Skin epidermis (tissue), 12 donors: ENCODE measurements at regions not wholly inside any gene's neighbourhood (a gene's known extent, or its start where the extent isn't known, plus 50 kb on each side); places are given as distances from the start of the nearest gene placed in this dataset.

ENCODE experiments used
- H3K27ac ChIP-seq, 21 experiments: fragments of 200-600 bp; sonication (generic) in 11 of 21; one replicate each; pipeline ENCODE4 v1.5.0; 2020; ENCODE audit warnings: mild to moderate bottlenecking in 3 of 21, inconsistent platforms in 2 of 21, moderate library complexity in 2 of 21
- H3K4me3 ChIP-seq, 7 experiments: fragments of 200-600 bp; sonication (generic) in 2 of 7; one replicate each; pipeline ENCODE4 v1.5.0; 2020; ENCODE audit warnings: inconsistent platforms in 2 of 7, mild to moderate bottlenecking in 2 of 7, moderate library complexity in 1 of 7

- H3K4me3 ChIP-seq, result no peak overlapping the region
- no peak overlapping the region for H3K27ac ChIP-seq
Observed at GRCh38 chr11:42521994-42522393, 789.8 kb upstream of the API5 start.

- Histone ChIP-seq H3K4me3 (no peak overlapping the region), H3K27ac (no peak overlapping the region)
Observed at GRCh38 chr11:42524534-42525227, 787.1 kb upstream of the API5 start.

GRCh38 chr11:42526426-42526825, 785.4 kb upstream of the API5 start:
- Histone ChIP-seq H3K4me3 (no peak overlapping the region), H3K27ac (no peak overlapping the region)

DNA sequence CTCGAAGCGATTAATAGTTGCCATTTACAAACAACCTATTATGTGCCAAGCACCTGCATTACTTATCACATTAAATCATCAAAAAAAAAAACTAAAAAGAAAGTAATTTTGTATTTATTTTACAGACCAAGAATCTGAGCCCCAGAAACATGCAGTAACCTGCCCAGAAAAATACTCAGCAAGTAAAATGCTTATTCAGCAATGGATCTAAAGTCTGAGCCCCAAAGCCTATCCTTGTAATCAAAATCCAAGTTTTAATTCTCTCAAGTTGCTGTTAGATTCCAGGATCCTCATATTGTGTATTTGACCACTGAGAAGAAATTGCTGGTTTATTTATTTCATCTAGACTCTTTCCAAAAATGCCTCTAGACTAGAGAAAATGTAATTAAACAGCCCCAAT, 783.3 kb upstream of the API5 start:
- H3K4me3 ChIP-seq, result no peak overlapping the region
- H3K27ac ChIP-seq, result no peak overlapping the region

DNA sequence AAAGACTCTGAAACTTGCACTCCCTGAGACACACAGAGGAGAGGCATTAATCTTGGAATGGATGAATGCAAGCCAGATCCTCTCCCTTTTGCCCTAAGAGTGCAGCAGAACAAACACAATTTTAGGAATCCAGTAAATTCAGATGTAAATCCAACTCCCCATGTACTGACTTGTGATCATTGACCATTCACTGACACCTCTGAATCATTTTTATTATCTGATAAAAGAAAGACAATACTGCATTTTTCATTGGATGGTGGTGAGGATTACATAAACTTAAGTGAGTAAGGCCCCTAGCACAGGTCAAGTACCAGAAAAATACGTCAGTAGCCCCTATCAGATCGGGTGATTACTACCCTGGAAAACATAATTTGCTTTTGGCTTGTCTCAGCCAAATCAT, 782.9 kb upstream of the API5 start:
- Histone ChIP-seq H3K4me3 (no peak overlapping the region), H3K27ac (no peak overlapping the region)

DNA sequence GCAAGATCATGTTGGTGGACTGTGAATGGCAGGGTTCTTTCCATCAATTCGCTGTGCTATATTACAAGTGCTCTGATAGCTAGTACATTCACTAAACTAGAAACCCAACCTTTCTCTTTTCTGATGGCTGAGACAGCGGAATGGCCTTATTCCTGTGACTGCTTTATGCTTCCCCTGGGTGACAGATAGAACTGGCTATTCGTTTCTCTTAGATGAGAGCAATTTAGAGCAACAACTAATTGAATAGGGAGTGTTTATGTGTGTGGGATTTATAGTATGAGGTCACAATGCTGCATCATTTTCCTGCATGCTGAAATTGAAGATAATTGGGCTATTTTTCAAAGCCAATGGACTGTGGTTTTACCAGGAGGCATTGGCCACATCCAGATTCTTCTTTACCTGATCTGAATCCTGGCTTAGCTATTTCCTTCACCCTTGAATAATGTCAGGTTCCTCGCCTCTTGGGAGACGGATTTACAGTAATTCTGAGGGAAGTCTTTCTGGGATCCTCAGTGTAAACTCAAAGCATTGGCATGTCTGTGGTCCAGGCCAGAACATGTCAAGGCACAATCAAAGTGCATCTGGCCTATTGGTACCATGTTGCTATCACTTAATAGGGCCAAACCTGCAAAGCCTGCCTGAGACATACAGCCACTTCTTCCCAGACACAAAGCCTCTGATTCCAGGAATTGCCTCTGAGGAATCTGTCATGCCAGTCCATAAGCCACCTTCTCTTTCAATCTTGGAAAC, 775.0 kb upstream of the API5 start:
- Histone ChIP-seq H3K4me3 (no peak overlapping the region), H3K27ac (no peak overlapping the region)

DNA sequence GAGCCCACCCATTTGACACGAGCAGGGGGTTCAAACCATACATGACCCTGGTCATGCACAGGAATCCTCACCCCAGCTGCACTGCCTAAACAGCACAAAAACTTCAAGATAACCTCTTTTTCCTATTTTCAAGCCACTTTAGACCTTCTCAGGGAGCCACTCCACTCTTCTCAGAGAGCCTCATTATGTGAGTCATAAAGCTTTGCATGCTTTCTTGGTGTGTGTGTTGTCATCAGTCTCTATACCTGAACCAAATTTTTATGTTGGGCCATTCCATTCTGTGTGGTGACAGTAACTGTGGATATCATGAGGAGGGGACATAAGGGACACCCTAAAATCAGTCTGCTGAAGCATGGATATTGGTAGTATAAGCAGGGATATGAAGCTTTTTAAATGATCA, 769.5 kb upstream of the API5 start:
- no peak overlapping the region for H3K27ac ChIP-seq
- H3K4me3 ChIP-seq, result no peak overlapping the region

DNA sequence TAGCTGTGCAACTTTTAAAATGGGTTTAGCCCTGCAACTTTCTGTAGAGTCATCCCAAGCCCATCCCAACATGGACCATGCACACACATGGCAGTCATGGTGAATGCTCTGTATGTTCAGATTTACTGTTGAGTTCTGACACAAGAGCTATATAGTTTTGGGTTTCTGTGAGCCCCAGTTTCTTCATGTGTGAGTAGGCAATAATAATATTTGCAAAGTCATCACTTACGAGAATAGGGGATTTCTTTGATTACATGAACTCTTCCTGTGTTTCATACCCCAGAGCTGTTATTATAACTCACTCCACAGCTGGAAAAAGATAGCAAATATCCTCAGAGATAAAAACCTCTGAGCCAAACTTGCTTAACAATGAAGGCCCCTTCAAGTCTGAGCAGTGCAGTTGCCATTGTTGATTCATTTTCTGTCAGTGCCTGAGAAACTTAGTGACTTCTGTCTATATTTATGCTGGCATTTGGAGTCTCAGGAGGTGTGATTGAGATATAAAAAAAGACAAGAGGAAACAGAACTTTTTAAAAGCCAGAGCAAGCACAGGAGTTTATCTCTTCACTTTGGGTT, 767.9 kb upstream of the API5 start:
- H3K27ac ChIP-seq, result no peak overlapping the region

GRCh38 chr11:42544726-42545125, 767.1 kb upstream of the API5 start:
- peak overlapping the region in 1 of 21 experiments; percentile 30 for H3K27ac ChIP-seq
- no peak overlapping the region for H3K4me3 ChIP-seq

More for the DNA sequence above, 767.9 kb upstream of the API5 start:
- no peak overlapping the region for H3K4me3 ChIP-seq

DNA sequence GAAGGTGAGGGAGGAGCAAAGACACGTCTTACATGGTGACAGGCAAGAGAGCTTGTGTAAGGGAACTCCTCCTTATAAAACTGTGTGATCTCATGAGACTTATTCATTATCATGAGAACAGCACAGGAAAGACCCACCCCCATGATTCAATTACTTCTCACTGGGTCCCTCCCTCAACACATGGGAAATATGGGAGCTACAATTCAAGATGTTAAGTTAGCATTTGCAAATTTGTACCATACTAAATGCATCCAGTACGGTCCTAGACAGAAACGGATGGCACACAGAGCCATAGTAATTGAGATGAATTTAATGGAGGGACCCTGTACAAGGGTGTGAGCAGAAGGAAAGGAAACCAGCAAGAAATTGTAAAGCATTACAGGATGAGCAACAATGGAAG, 765.8 kb upstream of the API5 start:
- H3K4me3 ChIP-seq, result no peak overlapping the region
- H3K27ac ChIP-seq, result no peak overlapping the region

DNA sequence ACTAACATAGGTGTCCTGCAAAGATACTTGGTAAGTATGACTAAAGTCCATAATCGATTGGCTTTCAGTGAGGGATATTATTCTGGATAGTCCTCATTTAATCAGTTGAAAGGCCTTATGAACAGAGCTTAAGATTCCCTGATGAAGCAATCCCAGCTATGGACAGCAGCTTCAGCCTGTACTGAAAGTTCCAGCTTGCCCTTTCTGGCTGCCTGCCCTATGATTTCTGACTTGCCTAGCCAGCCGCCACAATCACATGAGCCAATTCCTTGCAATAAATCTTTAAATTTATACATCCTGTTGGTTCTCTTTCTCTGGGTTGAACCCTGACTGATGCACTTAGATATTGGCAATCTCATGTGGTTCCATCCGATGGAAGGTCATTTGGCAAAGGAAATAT, 759.0 kb upstream of the API5 start:
- Histone ChIP-seq H3K4me3 (no peak overlapping the region), H3K27ac (no peak overlapping the region)

DNA sequence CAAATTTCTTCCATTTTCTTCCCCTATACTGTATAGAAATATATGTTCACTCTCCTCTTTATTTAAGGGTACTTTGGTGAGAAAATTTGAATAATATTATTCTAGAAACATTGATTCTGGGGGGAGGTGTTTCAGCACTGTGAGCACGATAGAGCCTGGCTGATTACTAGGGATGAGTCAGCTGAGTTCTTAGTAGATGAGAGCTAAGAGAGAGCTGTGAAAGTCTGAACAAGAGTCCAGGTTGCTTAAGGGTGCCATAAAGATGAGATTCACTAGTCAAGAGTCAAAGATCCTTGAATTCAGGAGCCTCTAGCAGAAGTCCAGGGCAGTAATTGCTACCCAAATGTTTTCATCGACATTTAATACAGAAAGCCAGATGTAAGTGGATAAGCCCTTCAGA, 756.6 kb upstream of the API5 start:
- no peak overlapping the region for H3K27ac ChIP-seq
- H3K4me3 ChIP-seq, result no peak overlapping the region

DNA sequence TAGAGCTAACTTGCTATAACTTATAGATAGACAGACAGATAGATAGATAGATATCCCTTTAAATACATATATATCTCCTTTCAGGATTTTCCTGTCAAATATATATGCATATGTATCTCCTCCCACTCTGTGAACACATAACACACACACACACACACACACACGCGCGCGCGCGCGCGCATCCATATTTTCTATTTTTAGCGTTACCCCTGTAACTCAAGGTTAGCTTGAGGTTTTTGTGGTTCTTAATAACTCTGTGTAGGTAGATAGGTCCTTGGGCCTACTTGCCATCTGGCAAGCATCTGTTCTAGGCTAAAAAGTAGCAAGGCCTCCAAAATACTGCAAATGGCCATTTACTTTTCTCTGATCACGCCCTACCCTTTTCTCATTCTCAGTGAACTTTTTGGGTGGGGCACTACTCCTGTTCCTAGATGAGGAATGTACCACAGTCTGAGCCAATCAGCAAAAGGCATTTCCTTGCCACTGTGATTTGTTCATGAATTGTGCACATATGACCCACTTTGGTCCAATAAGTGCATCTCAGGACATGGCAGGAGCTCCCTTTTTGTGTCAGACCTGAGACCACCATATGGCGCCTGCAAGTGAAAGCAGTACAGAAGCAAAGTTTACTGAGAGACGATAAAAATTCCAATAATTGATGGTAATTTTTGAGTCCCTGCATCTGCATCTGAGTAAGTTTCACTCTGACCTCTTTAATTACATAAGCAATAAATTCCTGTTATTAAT, 740.5 kb upstream of the API5 start:
- no peak overlapping the region for H3K4me3 ChIP-seq
- H3K27ac ChIP-seq, result no peak overlapping the region

GRCh38 chr11:42571878-42572610, 739.8 kb upstream of the API5 start:
- no peak overlapping the region for H3K27ac ChIP-seq
- H3K4me3 ChIP-seq, result no peak overlapping the region

- Histone ChIP-seq H3K4me3 (no peak overlapping the region), H3K27ac (no peak overlapping the region)
Observed at GRCh38 chr11:42576318-42576717, 735.5 kb upstream of the API5 start.

GRCh38 chr11:42589286-42589685, 722.5 kb upstream of the API5 start:
- Histone ChIP-seq H3K4me3 (no peak overlapping the region), H3K27ac (no peak overlapping the region)

- no peak overlapping the region for H3K27ac ChIP-seq
- no peak overlapping the region for H3K4me3 ChIP-seq
Observed at GRCh38 chr11:42591841-42592240, 720.0 kb upstream of the API5 start.

- H3K4me3 ChIP-seq, result no peak overlapping the region
- no peak overlapping the region for H3K27ac ChIP-seq
Observed at GRCh38 chr11:42593441-42593840, 718.4 kb upstream of the API5 start.

- Histone ChIP-seq H3K27ac (no peak overlapping the region), H3K4me3 (no peak overlapping the region)
Observed at GRCh38 chr11:42595876-42596275, 715.9 kb upstream of the API5 start.

DNA sequence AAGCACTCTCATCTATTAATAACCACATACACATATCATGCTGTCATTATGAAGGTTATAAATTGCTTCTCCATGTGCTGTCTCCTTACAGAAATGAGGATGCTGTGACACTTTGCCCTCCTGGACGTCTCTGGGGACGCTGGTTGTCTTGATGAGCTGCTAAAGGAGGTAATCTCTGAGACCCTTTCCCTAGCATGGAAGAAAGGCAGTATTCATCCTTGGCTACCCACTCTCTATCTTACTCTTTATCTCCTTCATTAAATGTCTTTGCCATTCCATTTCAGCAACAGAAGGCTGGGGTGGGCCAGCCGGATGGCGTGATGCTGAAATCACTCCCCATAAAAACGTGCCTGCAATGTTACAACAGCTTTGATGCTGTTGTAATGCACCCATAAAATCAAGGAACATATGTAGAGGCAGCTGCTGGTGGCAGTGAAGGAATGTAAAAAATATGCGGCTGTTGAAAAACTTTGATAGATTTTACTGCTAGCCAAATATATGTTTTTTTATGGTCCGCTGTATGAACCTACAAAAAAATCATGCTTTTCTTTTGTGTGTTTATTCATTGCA, 715.1 kb upstream of the API5 start:
- H3K4me3 ChIP-seq, result no peak overlapping the region
- H3K27ac ChIP-seq, result no peak overlapping the region
